CD4-positive, CD25-positive, alpha-beta regulatory T cell (primary cell): ENCODE measurements at regions not wholly inside any gene's neighbourhood (a gene's known extent, or its start where the extent isn't known, plus 50 kb on each side); places are given as distances from the start of the nearest gene placed in this dataset.

Experiments
- ATAC-seq, 2 donors: fragments of 150-1000 bp; cut with Tn5 transposase; one replicate each; pipeline ENCODE4 v1.10.0; 2021; ENCODE audit warnings: low read depth in 2 of 2, moderate number of reproducible peaks in 2 of 2, moderate library complexity in 1 of 2
- DNase-seq, 3 donors: peaks; one replicate each; pipeline versions ENCODE4 v3.0.0 to v3.0.0-alpha.2; 2012 to 2022; ENCODE audit warnings: mixed read lengths in 1 of 3
- H3K27ac ChIP-seq: one replicate; pipeline ENCODE4 v1.7.0; 2013; ENCODE audit warnings: mild to moderate bottlenecking, low read length; ENCODE audit not compliant: insufficient read depth, poor library complexity, severe bottlenecking
- H3K27me3 ChIP-seq: one replicate; pipeline ENCODE4 v1.7.0; 2013; ENCODE audit warnings: low read length; ENCODE audit not compliant: control insufficient read depth, insufficient read depth
- H3K36me3 ChIP-seq: one replicate; pipeline ENCODE4 v1.7.0; 2013; ENCODE audit warnings: mild to moderate bottlenecking, low read length, moderate library complexity; ENCODE audit not compliant: control insufficient read depth, insufficient read depth
- H3K4me1 ChIP-seq: 2 replicates; pipeline ENCODE4 v1.7.0; 2013; ENCODE audit warnings: mild to moderate bottlenecking, low read length; ENCODE audit not compliant: insufficient read depth, control insufficient read depth, poor library complexity, severe bottlenecking
- H3K4me3 ChIP-seq: one replicate; pipeline ENCODE4 v1.7.0; 2013; ENCODE audit warnings: low read depth, mild to moderate bottlenecking, low read length, moderate library complexity
- H3K9me3 ChIP-seq, 2 experiments: 1 replicate in 1 of 2; 2 replicates in 1 of 2; pipeline ENCODE4 v1.7.0; 2013; ENCODE audit warnings: low read length in 2 of 2, mild to moderate bottlenecking in 1 of 2, moderate library complexity in 1 of 2; ENCODE audit not compliant: control insufficient read depth in 2 of 2
- H3K27ac Mint-ChIP-seq, 3 donors: one replicate each; pipeline ENCODE4 v1.8.0; 2020 to 2022; ENCODE audit warnings: mild to moderate bottlenecking in 3 of 3, mixed read lengths in 3 of 3, moderate library complexity in 2 of 3
- H3K27me3 Mint-ChIP-seq: one replicate; pipeline ENCODE4 v1.8.0; 2022; ENCODE audit warnings: mild to moderate bottlenecking, mixed read lengths
- H3K36me3 Mint-ChIP-seq: one replicate; pipeline ENCODE4 v1.8.0; 2020; ENCODE audit warnings: mixed read lengths
- H3K4me1 Mint-ChIP-seq, 4 donors: one replicate each; pipeline ENCODE4 v1.8.0; 2020 to 2022; ENCODE audit warnings: mixed read lengths in 4 of 4, mild to moderate bottlenecking in 1 of 4
- H3K4me3 Mint-ChIP-seq, 4 donors: one replicate each; pipeline ENCODE4 v1.8.0; 2020 to 2022; ENCODE audit warnings: mild to moderate bottlenecking in 4 of 4, mixed read lengths in 4 of 4, moderate library complexity in 3 of 4
- H3K9me3 Mint-ChIP-seq, 7 donors: one replicate each; pipeline ENCODE4 v1.8.0; 2020 to 2022; ENCODE audit warnings: mixed read lengths in 7 of 7, mild to moderate bottlenecking in 3 of 7, moderate library complexity in 2 of 7

- H3K9me3 Mint-ChIP-seq = peaks cover 0 to 1% (median 0%) of the 10 kb centered on the region in 7 donors
- no peak for ATAC-seq
These were observed 53.1 kb upstream of the CFAP161 start for GRCh38 chr15:81080996-81081395.

DNA sequence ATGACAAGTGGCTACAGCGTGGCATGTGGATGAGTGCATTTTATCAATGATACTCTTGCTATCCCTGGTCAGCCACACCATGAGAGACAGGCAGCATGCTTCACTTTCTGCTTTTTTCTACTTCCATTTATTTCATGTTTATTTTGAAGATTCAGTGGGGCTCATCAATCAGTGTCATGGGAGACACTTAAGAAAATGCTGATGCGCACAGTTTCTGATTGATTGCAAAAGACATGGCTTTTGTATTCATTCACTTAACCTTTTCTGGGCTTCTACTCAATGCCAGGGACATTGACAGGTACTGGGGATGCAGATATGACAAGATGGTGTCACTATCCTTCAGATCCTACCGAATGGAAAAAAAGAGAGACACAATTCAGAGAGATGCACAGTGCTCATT is 50.9 kb upstream of the CFAP161 start:
- Histone ChIP-seq H3K36me3 (no peaks in the 10 kb centered on the region), H3K9me3 (no peaks in the 10 kb centered on the region), H3K27ac (no peak overlapping the region), H3K27me3 (peaks cover 3% of the 10 kb centered on the region), H3K4me3 (no peak overlapping the region), H3K4me1 (no peaks in the 10 kb centered on the region)
- Mint-ChIP-seq H3K4me1 (peaks cover 0 to 6% (median 0%) of the 10 kb centered on the region in 4 donors), H3K27me3 (no peaks in the 10 kb centered on the region), H3K4me3 (no peak overlapping the region), H3K9me3 (peaks cover 0 to 1% (median 0%) of the 10 kb centered on the region in 7 donors), H3K36me3 (no peaks in the 10 kb centered on the region), H3K27ac (no peak overlapping the region)
- ATAC-seq = no peak
- no peak for DNase-seq

More at GRCh38 chr15:81080996-81081395, 53.1 kb upstream of the CFAP161 start:
- peaks cover 2% of the 10 kb centered on the region for H3K27me3 ChIP-seq
- Mint-ChIP-seq H3K36me3 (no peaks in the 10 kb centered on the region), H3K4me1 (peaks cover 0 to 2% (median 0%) of the 10 kb centered on the region in 4 donors), H3K27ac (no peak overlapping the region), H3K4me3 (no peak overlapping the region), H3K27me3 (peaks cover 5% of the 10 kb centered on the region)
- H3K4me1 ChIP-seq = no peaks in the 10 kb centered on the region
- H3K36me3 ChIP-seq = no peaks in the 10 kb centered on the region
- H3K27ac ChIP-seq = no peak overlapping the region
- H3K4me3 ChIP-seq = no peak overlapping the region
- no peak for DNase-seq
- H3K9me3 ChIP-seq = no peaks in the 10 kb centered on the region
